HepG2 (cell line): ENCODE measurements at regions not wholly inside any gene's neighbourhood (a gene's known extent, or its start where the extent isn't known, plus 50 kb on each side); places are given as distances from the start of the nearest gene placed in this dataset.

Experiments
- BORCS8-MEF2B ChIP-seq: sonication (generic); formaldehyde crosslinking; IDR thresholded peaks from 2 replicates; pipeline ENCODE4 v1.8.0; 2022; ENCODE audit warnings: mild to moderate bottlenecking, missing genetic modification reagents
- FOXK1 ChIP-seq: sonication (generic); formaldehyde crosslinking; IDR thresholded peaks from 2 replicates; pipeline ENCODE4 v1.4.0; 2020; ENCODE audit warnings: low read depth, missing genetic modification reagents, borderline replicate concordance
- GFI1 ChIP-seq: sonication (generic); formaldehyde crosslinking; IDR thresholded peaks from 2 replicates; pipeline ENCODE4 v1.5.0; 2020; ENCODE audit warnings: missing genetic modification reagents, mild to moderate bottlenecking, borderline replicate concordance
- JUND ChIP-seq: sonication (generic); formaldehyde crosslinking; IDR thresholded peaks from 2 replicates; pipeline ENCODE4 v1.8.0; 2022; ENCODE audit warnings: mild to moderate bottlenecking, missing genetic modification reagents
- KDM1A ChIP-seq: IDR thresholded peaks from 2 replicates; pipeline ENCODE4 v1.6.1; 2016; ENCODE audit warnings: missing compliant biosample characterization
- MAFF ChIP-seq: IDR thresholded peaks from 2 replicates; pipeline ENCODE4 v1.6.1; 2011; ENCODE audit warnings: low read depth, low read length, improper control_type of control experiment
- MAFK ChIP-seq, 2 experiments: IDR thresholded peaks in 1 of 2; conservative IDR thresholded peaks in 1 of 2; 2 replicates each; pipeline ENCODE4 v1.6.1; 2011; ENCODE audit warnings: improper control_type of control experiment in 2 of 2, low read length in 2 of 2
- MED13 ChIP-seq: sonication (generic); formaldehyde crosslinking; IDR thresholded peaks from 2 replicates; pipeline ENCODE4 v1.5.0; 2020; ENCODE audit warnings: missing genetic modification reagents
- PHF20 ChIP-seq: sonication (generic); formaldehyde crosslinking; IDR thresholded peaks from 2 replicates; pipeline ENCODE4 v1.5.0; 2020; ENCODE audit warnings: mild to moderate bottlenecking, missing genetic modification reagents
- RBFOX2 ChIP-seq: fragments of 200-400 bp; formaldehyde crosslinking; IDR thresholded peaks from 2 replicates; pipeline ENCODE4 v1.6.1; 2017; ENCODE audit warnings: low read depth, mild to moderate bottlenecking, low read length
- STAG1 ChIP-seq: sonication (generic); formaldehyde crosslinking; IDR thresholded peaks from 2 replicates; pipeline ENCODE4 v1.4.0; 2020; ENCODE audit warnings: missing genetic modification reagents
- TCF12 ChIP-seq, 2 experiments: fragments of 450-650 bp in 1 of 2; sonication (generic) in 1 of 2; formaldehyde crosslinking in 1 of 2; IDR thresholded peaks; 2 replicates each; pipeline versions ENCODE4 v1.6.1 to v1.8.0; 2017 to 2022; ENCODE audit warnings: antibody characterized with exemption in 1 of 2, mild to moderate bottlenecking in 1 of 2, missing genetic modification reagents in 1 of 2, moderate library complexity in 1 of 2
- ZNF138 ChIP-seq: sonication (generic); formaldehyde crosslinking; IDR thresholded peaks from 2 replicates; pipeline ENCODE4 v1.5.0; 2020; ENCODE audit warnings: mild to moderate bottlenecking, low read depth, missing genetic modification reagents
- ZNF143 ChIP-seq: sonication (generic); formaldehyde crosslinking; IDR thresholded peaks from 2 replicates; pipeline ENCODE4 v1.4.0; 2020; ENCODE audit warnings: missing genetic modification reagents
- ZNF205 ChIP-seq: IDR thresholded peaks from 2 replicates; pipeline ENCODE4 v1.6.1; 2018; ENCODE audit warnings: missing biosample characterization, missing genetic modification reagents
- ZNF207 ChIP-seq: fragments of 450-650 bp; IDR thresholded peaks from 2 replicates; pipeline ENCODE4 v1.6.1; 2016; ENCODE audit warnings: antibody characterized with exemption, borderline replicate concordance
- ZNF780A ChIP-seq: sonication (generic); formaldehyde crosslinking; IDR thresholded peaks from 2 replicates; pipeline ENCODE4 v1.8.0; 2022; ENCODE audit warnings: mild to moderate bottlenecking, missing genetic modification reagents, moderate library complexity
- ZSCAN30 ChIP-seq: sonication (generic); formaldehyde crosslinking; IDR thresholded peaks from 2 replicates; pipeline ENCODE4 v1.5.0; 2020; ENCODE audit warnings: mild to moderate bottlenecking, missing genetic modification reagents
- ZSCAN31 ChIP-seq: sonication (generic); formaldehyde crosslinking; IDR thresholded peaks from 2 replicates; pipeline ENCODE4 v1.5.0; 2020; ENCODE audit warnings: low read depth, mild to moderate bottlenecking, missing genetic modification reagents
- TF ChIP-seq, protein P1 (sequence below): sonication (generic); formaldehyde crosslinking; IDR thresholded peaks from 2 replicates; pipeline ENCODE4 v1.4.0; 2020; ENCODE audit warnings: missing genetic modification reagents
- TF ChIP-seq, protein P2 (sequence below): sonication (generic); formaldehyde crosslinking; IDR thresholded peaks from 2 replicates; pipeline ENCODE4 v1.4.0; 2020; ENCODE audit warnings: mild to moderate bottlenecking, missing genetic modification reagents
- TF ChIP-seq, protein P3 (sequence below): sonication (generic); formaldehyde crosslinking; IDR thresholded peaks from 2 replicates; pipeline ENCODE4 v1.4.0; 2020; ENCODE audit warnings: missing genetic modification reagents, mild to moderate bottlenecking, borderline replicate concordance

DNA sequence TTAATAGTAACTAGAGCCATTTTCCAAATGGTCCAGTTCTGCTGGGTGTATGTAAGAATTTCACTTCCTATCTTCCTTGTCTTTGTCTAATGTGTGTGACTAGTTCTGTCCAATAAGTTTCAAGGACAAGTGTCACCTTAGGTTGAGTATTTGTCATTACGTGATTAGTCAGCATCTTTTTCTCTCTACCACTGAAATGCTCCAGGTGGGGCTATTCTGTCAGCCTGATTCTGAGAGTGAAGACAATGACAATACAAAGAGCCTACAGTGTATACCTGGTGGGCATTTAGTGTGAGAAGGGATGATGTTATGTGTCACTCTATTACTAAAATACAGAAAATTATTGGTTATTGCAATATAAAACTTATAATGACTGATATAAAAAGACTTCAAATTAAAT, 876.3 kb downstream of the C4orf33 start (continued):
- TF ChIP-seq, protein P1, sequence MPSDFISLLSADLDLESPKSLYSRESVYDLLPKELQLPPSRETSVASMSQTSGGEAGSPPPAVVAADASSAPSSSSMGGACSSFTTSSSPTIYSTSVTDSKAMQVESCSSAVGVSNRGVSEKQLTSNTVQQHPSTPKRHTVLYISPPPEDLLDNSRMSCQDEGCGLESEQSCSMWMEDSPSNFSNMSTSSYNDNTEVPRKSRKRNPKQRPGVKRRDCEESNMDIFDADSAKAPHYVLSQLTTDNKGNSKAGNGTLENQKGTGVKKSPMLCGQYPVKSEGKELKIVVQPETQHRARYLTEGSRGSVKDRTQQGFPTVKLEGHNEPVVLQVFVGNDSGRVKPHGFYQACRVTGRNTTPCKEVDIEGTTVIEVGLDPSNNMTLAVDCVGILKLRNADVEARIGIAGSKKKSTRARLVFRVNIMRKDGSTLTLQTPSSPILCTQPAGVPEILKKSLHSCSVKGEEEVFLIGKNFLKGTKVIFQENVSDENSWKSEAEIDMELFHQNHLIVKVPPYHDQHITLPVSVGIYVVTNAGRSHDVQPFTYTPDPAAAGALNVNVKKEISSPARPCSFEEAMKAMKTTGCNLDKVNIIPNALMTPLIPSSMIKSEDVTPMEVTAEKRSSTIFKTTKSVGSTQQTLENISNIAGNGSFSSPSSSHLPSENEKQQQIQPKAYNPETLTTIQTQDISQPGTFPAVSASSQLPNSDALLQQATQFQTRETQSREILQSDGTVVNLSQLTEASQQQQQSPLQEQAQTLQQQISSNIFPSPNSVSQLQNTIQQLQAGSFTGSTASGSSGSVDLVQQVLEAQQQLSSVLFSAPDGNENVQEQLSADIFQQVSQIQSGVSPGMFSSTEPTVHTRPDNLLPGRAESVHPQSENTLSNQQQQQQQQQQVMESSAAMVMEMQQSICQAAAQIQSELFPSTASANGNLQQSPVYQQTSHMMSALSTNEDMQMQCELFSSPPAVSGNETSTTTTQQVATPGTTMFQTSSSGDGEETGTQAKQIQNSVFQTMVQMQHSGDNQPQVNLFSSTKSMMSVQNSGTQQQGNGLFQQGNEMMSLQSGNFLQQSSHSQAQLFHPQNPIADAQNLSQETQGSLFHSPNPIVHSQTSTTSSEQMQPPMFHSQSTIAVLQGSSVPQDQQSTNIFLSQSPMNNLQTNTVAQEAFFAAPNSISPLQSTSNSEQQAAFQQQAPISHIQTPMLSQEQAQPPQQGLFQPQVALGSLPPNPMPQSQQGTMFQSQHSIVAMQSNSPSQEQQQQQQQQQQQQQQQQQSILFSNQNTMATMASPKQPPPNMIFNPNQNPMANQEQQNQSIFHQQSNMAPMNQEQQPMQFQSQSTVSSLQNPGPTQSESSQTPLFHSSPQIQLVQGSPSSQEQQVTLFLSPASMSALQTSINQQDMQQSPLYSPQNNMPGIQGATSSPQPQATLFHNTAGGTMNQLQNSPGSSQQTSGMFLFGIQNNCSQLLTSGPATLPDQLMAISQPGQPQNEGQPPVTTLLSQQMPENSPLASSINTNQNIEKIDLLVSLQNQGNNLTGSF, result no peak
- TF ChIP-seq ZNF205 (no peak), RBFOX2 (no peak), TCF12 (IDR thresholded peaks at IDR 0.05) (no peak), TCF12 (CRISPR knock-in tag; IDR thresholded peaks at IDR 0.05) (no peak), ZSCAN31 (CRISPR knock-in tag) (no peak), ZNF143 (no peak), JUND (CRISPR knock-in tag) (no peak), ZNF138 (CRISPR knock-in tag) (no peak), ZNF207 (no peak), MAFK (conservative IDR thresholded peaks at IDR 0.05 in 1 of 2, IDR thresholded peaks at IDR 0.05 in 1 of 2; ENCODE audit: low read length in 2 of 2) (peak; percentile 89 to 91), BORCS8-MEF2B (CRISPR knock-in tag) (no peak), MAFF (peak; percentile 86), ZSCAN30 (CRISPR knock-in tag) (no peak), MED13 (CRISPR knock-in tag) (no peak), PHF20 (CRISPR knock-in tag) (no peak), STAG1 (CRISPR knock-in tag) (peak; percentile 29), GFI1 (CRISPR knock-in tag) (no peak), ZNF780A (no peak), FOXK1 (CRISPR knock-in tag) (no peak), KDM1A (CRISPR knock-in tag) (no peak)
- TF ChIP-seq, protein P2, sequence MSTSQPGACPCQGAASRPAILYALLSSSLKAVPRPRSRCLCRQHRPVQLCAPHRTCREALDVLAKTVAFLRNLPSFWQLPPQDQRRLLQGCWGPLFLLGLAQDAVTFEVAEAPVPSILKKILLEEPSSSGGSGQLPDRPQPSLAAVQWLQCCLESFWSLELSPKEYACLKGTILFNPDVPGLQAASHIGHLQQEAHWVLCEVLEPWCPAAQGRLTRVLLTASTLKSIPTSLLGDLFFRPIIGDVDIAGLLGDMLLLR (CRISPR knock-in tag), result no peak
- TF ChIP-seq, protein P3, sequence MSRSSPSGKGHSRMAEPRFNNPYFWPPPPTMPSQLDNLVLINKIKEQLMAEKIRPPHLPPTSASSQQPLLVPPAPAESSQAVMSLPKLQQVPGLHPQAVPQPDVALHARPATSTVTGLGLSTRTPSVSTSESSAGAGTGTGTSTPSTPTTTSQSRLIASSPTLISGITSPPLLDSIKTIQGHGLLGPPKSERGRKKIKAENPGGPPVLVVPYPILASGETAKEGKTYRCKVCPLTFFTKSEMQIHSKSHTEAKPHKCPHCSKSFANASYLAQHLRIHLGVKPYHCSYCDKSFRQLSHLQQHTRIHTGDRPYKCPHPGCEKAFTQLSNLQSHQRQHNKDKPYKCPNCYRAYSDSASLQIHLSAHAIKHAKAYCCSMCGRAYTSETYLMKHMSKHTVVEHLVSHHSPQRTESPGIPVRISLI, result no peak
